PFSK-1 (cell line): ENCODE measurements at regions not wholly inside any gene's neighbourhood (a gene's known extent, or its start where the extent isn't known, plus 50 kb on each side); places are given as distances from the start of the nearest gene placed in this dataset.

ENCODE experiments used
- FOXP2 ChIP-seq: optimal IDR thresholded peaks from 2 replicates; pipeline ENCODE3; 2011; ENCODE audit warnings: borderline replicate concordance, control low read depth, inconsistent platforms; ENCODE audit not compliant: insufficient read depth; ENCODE audit errors: extremely low read length, extremely low read depth
- POLR2AphosphoS5 ChIP-seq: IDR thresholded peaks from 2 replicates; pipeline ENCODE4 v1.6.1; 2012; ENCODE audit warnings: low read depth, mild to moderate bottlenecking, control low read depth, low read length, moderate library complexity
- REST ChIP-seq, 2 experiments: IDR thresholded peaks; 2 replicates each; pipeline versions ENCODE4 v1.6.1 to v1.8.0; 2011 to 2012; ENCODE audit warnings: low read depth in 2 of 2, low read length in 2 of 2, control low read depth in 1 of 2, inconsistent platforms in 1 of 2, mild to moderate bottlenecking in 1 of 2, moderate library complexity in 1 of 2; ENCODE audit not compliant: insufficient read depth in 1 of 2
- SIN3A ChIP-seq: IDR thresholded peaks from 2 replicates; pipeline ENCODE4 v1.6.1; 2012; ENCODE audit warnings: mild to moderate bottlenecking, low read length, moderate library complexity, borderline replicate concordance; ENCODE audit not compliant: insufficient read depth
- TAF1 ChIP-seq: IDR thresholded peaks from 2 replicates; pipeline ENCODE4 v1.6.1; 2012; ENCODE audit warnings: low read length, control low read depth, borderline replicate concordance; ENCODE audit not compliant: insufficient read depth

DNA sequence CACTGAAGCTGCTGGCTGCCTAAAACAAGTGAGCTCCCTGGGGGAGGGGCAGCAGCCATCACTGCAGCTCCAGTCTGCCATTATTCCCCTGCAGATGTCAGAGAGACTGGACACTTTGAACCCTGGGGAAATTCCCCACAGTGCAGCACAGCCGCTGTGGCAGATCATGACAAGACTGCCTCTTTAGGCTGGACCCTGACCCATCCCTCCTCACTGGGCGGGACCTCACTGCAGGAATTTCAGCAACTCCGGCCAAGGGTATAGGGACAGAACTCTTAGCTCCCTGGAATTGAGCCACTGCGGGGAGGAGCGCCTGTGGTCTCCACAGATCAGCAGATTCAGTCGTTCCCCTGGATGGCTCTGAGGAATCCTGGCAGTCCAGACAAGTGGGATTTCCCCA lies 964.6 kb downstream of the BRINP3 start:
- TF ChIP-seq FOXP2 (no peak), SIN3A (no peak), POLR2AphosphoS5 (no peak), REST (IDR thresholded peaks at IDR 0.05; ENCODE audit: insufficient read depth in 1 of 2, low read depth in 2 of 2, low read length in 2 of 2) (no peak), TAF1 (no peak)

- TF ChIP-seq REST (IDR thresholded peaks at IDR 0.05; ENCODE audit: insufficient read depth in 1 of 2, low read depth in 2 of 2, low read length in 2 of 2) (no peak), FOXP2 (no peak), SIN3A (no peak), TAF1 (no peak), POLR2AphosphoS5 (no peak)
Measured at GRCh38 chr1:189522441-189522840, 955.2 kb downstream of the BRINP3 start.

DNA sequence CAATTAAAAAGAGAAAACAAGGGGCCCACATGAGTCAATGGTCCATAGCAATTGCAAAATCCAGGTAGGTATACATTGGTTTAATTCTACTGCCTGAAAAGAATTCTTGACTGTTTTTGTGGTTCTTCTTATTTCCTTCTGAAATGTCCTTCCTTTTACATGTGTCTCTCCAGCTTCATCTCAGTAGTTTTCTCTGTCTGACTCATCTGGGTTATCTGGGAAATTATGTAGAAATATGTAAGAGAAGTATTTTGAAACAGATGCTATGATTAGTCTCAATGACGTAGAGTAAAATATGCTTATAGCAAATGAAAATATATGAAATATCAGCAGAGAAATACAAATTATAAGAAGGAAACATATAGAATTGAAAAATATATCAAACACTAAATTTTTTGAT lies 953.2 kb downstream of the BRINP3 start:
- no peak for TF ChIP-seq REST (IDR thresholded peaks at IDR 0.05; ENCODE audit: insufficient read depth in 1 of 2, low read depth in 2 of 2, low read length in 2 of 2)
- TF ChIP-seq SIN3A: no peak
- TF ChIP-seq TAF1: no peak

DNA sequence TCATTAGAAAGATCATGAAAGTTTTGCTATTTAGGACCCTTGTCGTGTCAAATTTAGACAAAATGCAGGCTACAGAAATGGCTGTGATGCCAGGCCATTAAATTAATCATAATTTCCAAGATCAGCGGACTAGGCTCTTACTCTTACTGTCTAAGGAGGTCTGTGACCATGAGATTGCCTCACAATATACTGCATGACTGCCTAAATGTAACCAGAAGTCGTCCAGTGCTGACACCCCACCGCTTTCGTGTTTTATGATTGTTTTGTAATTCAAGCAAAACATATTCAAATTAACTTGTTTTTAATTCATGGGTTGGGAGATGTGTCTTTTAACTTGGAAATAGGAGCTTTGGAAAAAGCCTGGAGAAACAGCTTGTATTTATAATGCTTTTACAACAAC lies 947.5 kb downstream of the BRINP3 start:
- no peak for TF ChIP-seq POLR2AphosphoS5
- TF ChIP-seq REST (IDR thresholded peaks at IDR 0.05; ENCODE audit: insufficient read depth in 1 of 2, low read depth in 2 of 2, low read length in 2 of 2): no peak
- TF ChIP-seq FOXP2: no peak
- TF ChIP-seq SIN3A: no peak
- TF ChIP-seq TAF1: no peak

- TF ChIP-seq REST (IDR thresholded peaks at IDR 0.05; ENCODE audit: insufficient read depth in 1 of 2, low read depth in 2 of 2, low read length in 2 of 2) (no peak), POLR2AphosphoS5 (no peak), TAF1 (no peak), FOXP2 (no peak), SIN3A (no peak)
Measured at GRCh38 chr1:189538271-189538670, 939.4 kb downstream of the BRINP3 start.
